BJ (cell line): ENCODE measurements at regions not wholly inside any gene's neighbourhood (a gene's known extent, or its start where the extent isn't known, plus 50 kb on each side); places are given as distances from the start of the nearest gene placed in this dataset.

Source experiments
- CTCF ChIA-PET: fragments of 350-600 bp; formaldehyde crosslinking; extraction: SDS; loops from one replicate; lab custom pipeline; 2021; ENCODE audit warnings: antibody characterized with exemption, inconsistent platforms; lab: Yijun Ruan, JAX
- POLR2A ChIA-PET: fragments of 300-600 bp; sonication (Branson Sonifier 250); formaldehyde crosslinking; extraction: SDS; loops from one replicate; lab custom pipeline; 2021; ENCODE audit warnings: antibody characterized with exemption; lab: Charles Lee
- DNase-seq: peaks from one replicate; pipeline ENCODE4 v3.0.0-alpha.2; 2011; ENCODE audit warnings: low read depth
- H3K27me3 ChIP-seq: 2 replicates; pipeline ENCODE4 v1.6.0; 2011; ENCODE audit warnings: low read length; ENCODE audit not compliant: control insufficient read depth, insufficient read depth
- H3K36me3 ChIP-seq: 2 replicates; pipeline ENCODE4 v1.5.1; 2011; ENCODE audit warnings: low read length; ENCODE audit not compliant: control insufficient read depth, insufficient read depth
- H3K4me3 ChIP-seq: 2 replicates; pipeline ENCODE4 v1.5.1; 2011; ENCODE audit warnings: low read depth, mild to moderate bottlenecking, control low read depth, low read length
- CTCF ChIP-seq: IDR thresholded peaks from 2 replicates; pipeline ENCODE4 v1.5.1; 2011; ENCODE audit warnings: low read depth, mild to moderate bottlenecking, control low read depth, inconsistent platforms, low read length, moderate library complexity; ENCODE audit not compliant: insufficient read depth

GRCh38 chr11:86156397-86156955 lies 87.6 kb upstream of the PICALM start:
- no peak for DNase-seq
- Histone ChIP-seq H3K27me3 (no peaks in the 10 kb centered on the region), H3K36me3 (no peaks in the 10 kb centered on the region), H3K4me3 (no peak overlapping the region)
- TF ChIP-seq CTCF: no peak
- POLR2A ChIA-PET: no interaction called here
- CTCF ChIA-PET: no interaction called here

DNA sequence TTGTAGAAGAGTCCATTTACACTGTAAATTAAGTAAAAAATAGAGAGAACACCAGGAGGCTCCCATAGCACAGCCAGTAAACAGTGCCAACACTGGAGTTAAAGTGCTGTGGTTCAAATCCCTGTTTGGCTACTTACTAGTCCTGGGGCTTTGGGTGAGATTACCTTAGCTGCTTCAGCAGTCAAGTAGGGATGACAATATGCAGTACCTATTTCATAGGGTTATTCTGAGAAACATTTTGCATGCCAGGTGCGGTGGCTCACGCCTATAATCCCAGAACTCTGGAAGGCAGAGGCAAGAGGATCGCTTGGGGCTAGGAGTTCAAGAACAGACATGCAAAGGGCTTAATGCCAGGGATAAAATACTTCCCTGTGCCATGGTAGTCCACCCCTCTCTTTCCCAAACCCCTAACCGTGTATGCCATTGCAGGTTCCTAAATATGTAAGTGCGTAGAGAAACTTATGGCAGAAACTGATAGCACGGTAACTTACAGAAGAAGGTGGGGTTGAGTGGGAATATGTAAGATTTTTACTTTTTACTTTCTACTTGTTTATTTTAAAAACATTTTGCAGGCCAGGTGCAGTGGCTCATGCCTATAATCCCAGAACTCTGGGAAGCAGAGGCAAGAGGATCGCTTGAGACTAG lies 86.4 kb upstream of the PICALM start:
- H3K27me3 ChIP-seq: no peaks in the 10 kb centered on the region
- POLR2A ChIA-PET: no interaction called here
- no peaks in the 10 kb centered on the region for H3K36me3 ChIP-seq
- no peak for DNase-seq
- CTCF ChIA-PET: no interaction called here
- no peak for TF ChIP-seq CTCF
- no peak overlapping the region for H3K4me3 ChIP-seq

DNA sequence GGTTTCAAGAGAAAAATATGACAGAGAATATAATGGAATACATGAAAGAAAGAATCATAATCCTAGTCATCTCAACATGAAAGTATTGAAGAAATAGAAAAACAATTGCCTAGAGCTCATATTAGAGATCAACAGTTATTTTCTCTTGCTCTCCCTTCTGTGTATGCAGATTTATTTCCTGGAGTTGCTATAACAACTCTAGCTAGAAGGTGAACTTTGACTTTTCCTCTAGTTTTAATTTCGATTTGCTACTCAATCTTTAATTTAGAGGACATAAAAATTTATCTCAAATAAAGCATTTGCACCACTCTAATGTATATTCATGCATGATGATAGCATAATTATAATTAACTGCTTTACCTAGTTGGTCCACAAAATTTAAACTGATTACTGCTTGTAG lies 84.6 kb upstream of the PICALM start:
- DNase-seq: no peak
- no peak for TF ChIP-seq CTCF
- Histone ChIP-seq H3K27me3 (no peaks in the 10 kb centered on the region), H3K36me3 (no peaks in the 10 kb centered on the region), H3K4me3 (no peak overlapping the region)
- ChIA-PET POLR2A (no interaction called here), CTCF (interaction anchor here (0.8 kb wide), 1 partner anchor 105 kb away, joined by 3 read pairs; no protein-coding TSS in a partner anchor)

- Histone ChIP-seq H3K36me3 (no peaks in the 10 kb centered on the region), H3K4me3 (no peak overlapping the region), H3K27me3 (no peaks in the 10 kb centered on the region)
- ChIA-PET CTCF (interaction anchor here (0.6 to 1.7 kb wide), 4 partner anchors 37 to 289 kb away, joined by 3 to 5 read pairs (median 4); no protein-coding TSS in a partner anchor), POLR2A (no interaction called here)
- no peak for TF ChIP-seq CTCF
- no peak for DNase-seq
Measured at GRCh38 chr11:86152901-86153300, 84.0 kb upstream of the PICALM start.

- no peaks in the 10 kb centered on the region for H3K27me3 ChIP-seq
- ChIA-PET CTCF (interaction anchor here (0.6 to 1.7 kb wide), 3 partner anchors 38 to 288 kb away, joined by 3 to 5 read pairs (median 4); no protein-coding TSS in a partner anchor), POLR2A (interaction anchor here (0.6 to 1.3 kb wide), 2 partner anchors 10 to 83 kb away, joined by 3 to 5 read pairs; partner anchors contain the start of gene PICALM)
- no peaks in the 10 kb centered on the region for H3K36me3 ChIP-seq
- no peak overlapping the region for H3K4me3 ChIP-seq
- no peak for TF ChIP-seq CTCF
- DNase-seq: no peak
Measured at GRCh38 chr11:86152006-86152862, 83.3 kb upstream of the PICALM start.
